GM12878 (cell line): ENCODE measurements at regions not wholly inside any gene's neighbourhood (a gene's known extent, or its start where the extent isn't known, plus 50 kb on each side); places are given as distances from the start of the nearest gene placed in this dataset.

Source experiments
- ATAC-seq: fragments of 200-7000 bp; cut with Tn5 transposase; 3 replicates; pipeline ENCODE4 v1.9.1; 2020; ENCODE audit warnings: mild to moderate bottlenecking, moderate library complexity
- BruUV-seq: library from RNA; stranded (reverse); fragments of 400-500 nt; replicated peaks from 2 replicates; lab custom pipeline; 2021; lab: Mats Ljungman, UMichigan
- CTCF ChIA-PET: fragments of 300-600 bp; sonication (Branson Sonifier 250); formaldehyde crosslinking; extraction: SDS; loops from one replicate; lab custom pipeline; 2021; ENCODE audit warnings: inconsistent platforms; lab: Yijun Ruan, JAX
- POLR2A ChIA-PET: fragments of 350-600 bp; formaldehyde crosslinking; extraction: SDS; loops from one replicate; lab custom pipeline; 2021; ENCODE audit warnings: inconsistent platforms; lab: Charles Lee
- RAD21 ChIA-PET: fragments of 300-600 bp; sonication (Branson Sonifier 250); formaldehyde crosslinking; loops from one replicate; lab custom pipeline; 2023; ENCODE audit warnings: antibody characterized with exemption; ENCODE audit not compliant: unreplicated experiment; lab: Charles Lee
- SMC1A ChIA-PET: fragments of 300-600 bp; sonication (Branson Sonifier 250); formaldehyde crosslinking; loops from one replicate; lab custom pipeline; 2023; ENCODE audit not compliant: unreplicated experiment, uncharacterized antibody; lab: Charles Lee
- DNase-seq: peaks from one replicate; pipeline ENCODE4 v3.0.0-alpha.2; 2011; ENCODE audit warnings: low read depth, low spot score
- FAIRE-seq: peaks from 3 replicates; lab custom pipeline; 2011; peaks lifted over from hg19 to GRCh38; lab: Jason Lieb, UNC
- H2AFZ ChIP-seq: 2 replicates; pipeline ENCODE4 v1.6.0; 2011; ENCODE audit warnings: low read depth, low read length, control low read depth; ENCODE audit not compliant: control insufficient read depth
- H3K27ac ChIP-seq: 2 replicates; pipeline ENCODE4 v1.5.1; 2011; ENCODE audit warnings: control low read depth; ENCODE audit not compliant: control insufficient read depth, insufficient read depth
- H3K27me3 ChIP-seq, 2 experiments: replicated peaks in 1 of 2; 2 replicates each; pipeline versions ENCODE4 v1.6.0 to v1.6.1; 2011; ENCODE audit warnings: low read length in 1 of 2; ENCODE audit not compliant: control insufficient read depth in 2 of 2, insufficient read depth in 2 of 2
- H3K36me3 ChIP-seq, 2 experiments: 2 replicates each; pipeline ENCODE4 v1.5.1; 2011; ENCODE audit warnings: low read length in 1 of 2; ENCODE audit not compliant: control insufficient read depth in 2 of 2, insufficient read depth in 2 of 2
- H3K4me1 ChIP-seq: 2 replicates; pipeline ENCODE4 v1.6.1; 2011; ENCODE audit warnings: mild to moderate bottlenecking, low read length, moderate library complexity, mixed read lengths; ENCODE audit not compliant: control insufficient read depth, insufficient read depth
- H3K4me2 ChIP-seq: 2 replicates; pipeline ENCODE4 v1.6.0; 2011; ENCODE audit warnings: control low read depth; ENCODE audit not compliant: control insufficient read depth, insufficient read depth
- H3K4me3 ChIP-seq: fragments of 200-600 bp; sonication (generic); 2 replicates; pipeline ENCODE4 v1.5.1; 2016
- H3K79me2 ChIP-seq: 2 replicates; pipeline ENCODE4 v1.6.0; 2011; ENCODE audit warnings: low read length; ENCODE audit not compliant: control insufficient read depth, insufficient read depth
- H3K9ac ChIP-seq: 2 replicates; pipeline ENCODE4 v1.8.0; 2011; ENCODE audit warnings: low read length, control low read depth, mixed read lengths; ENCODE audit not compliant: control insufficient read depth, insufficient read depth
- H3K9me3 ChIP-seq: replicated peaks from 3 replicates; pipeline ENCODE4 v1.5.1; 2011; ENCODE audit warnings: mild to moderate bottlenecking, low read length; ENCODE audit not compliant: control insufficient read depth, insufficient read depth
- H4K20me1 ChIP-seq: 2 replicates; pipeline ENCODE4 v1.6.0; 2011; ENCODE audit not compliant: control insufficient read depth, insufficient read depth
- BCL3 ChIP-seq: IDR thresholded peaks from 2 replicates; pipeline ENCODE4 v1.6.1; 2011; ENCODE audit warnings: borderline replicate concordance, low read depth, mild to moderate bottlenecking, moderate library complexity, low read length; ENCODE audit not compliant: insufficient read depth, poor library complexity, severe bottlenecking
- BCLAF1 ChIP-seq: fragments of 450-650 bp; IDR thresholded peaks from 2 replicates; pipeline ENCODE4 v1.6.1; 2017; ENCODE audit warnings: antibody characterized with exemption, mild to moderate bottlenecking, moderate library complexity
- CREM ChIP-seq: IDR thresholded peaks from 2 replicates; pipeline ENCODE4 v1.6.1; 2014; ENCODE audit warnings: antibody characterized with exemption, low read depth
- CUX1 ChIP-seq: IDR thresholded peaks from 2 replicates; pipeline ENCODE4 v1.6.1; 2012; ENCODE audit warnings: improper control_type of control experiment, low read depth, low read length; ENCODE audit not compliant: insufficient replicate concordance
- IKZF2 ChIP-seq, 2 experiments: fragments of 450-650 bp; IDR thresholded peaks; 2 replicates each; pipeline ENCODE4 v1.6.1; 2017; ENCODE audit warnings: mild to moderate bottlenecking in 2 of 2, moderate library complexity in 2 of 2
- JUND ChIP-seq: IDR thresholded peaks from 2 replicates; pipeline ENCODE4 v1.6.1; 2012; ENCODE audit warnings: low read depth, mild to moderate bottlenecking, low read length, improper control_type of control experiment, moderate library complexity
- POLR2A ChIP-seq: IDR thresholded peaks from 2 replicates; pipeline ENCODE4 v1.6.1; 2011; ENCODE audit warnings: low read depth, mild to moderate bottlenecking, low read length
- RELB ChIP-seq: fragments of 450-650 bp; IDR thresholded peaks from 2 replicates; pipeline ENCODE4 v1.6.1; 2017; ENCODE audit warnings: low read depth, mild to moderate bottlenecking, moderate library complexity
- TARDBP ChIP-seq: IDR thresholded peaks from 2 replicates; pipeline ENCODE4 v1.6.1; 2016; ENCODE audit warnings: borderline replicate concordance
- YBX1 ChIP-seq: fragments of 450-650 bp; IDR thresholded peaks from 2 replicates; pipeline ENCODE4 v1.6.1; 2016; ENCODE audit warnings: antibody characterized with exemption
- ZBED1 ChIP-seq: IDR thresholded peaks from 2 replicates; pipeline ENCODE4 v1.6.1; 2016; ENCODE audit warnings: borderline replicate concordance
- WGBS: methylation state at CpG from one replicate; pipeline ENCODE4 v1.1.6; 2016; ENCODE audit warnings: low lambda C conversion rate; ENCODE audit not compliant: insufficient replicate concordance, insufficient coverage; ENCODE audit errors: missing lambda C conversion rate; 5-methylcytosine and 5-hydroxymethylcytosine counted together
- in situ Hi-C: fragments of 300-500 bp; cut with MboI; formaldehyde crosslinking; loops from 9 replicates; pipeline ENCODE4 v1.14.3; 2018; ENCODE audit warnings: mixed read lengths
- intact Hi-C: fragments of 100-400 bp; cut with micrococcal nuclease; formaldehyde crosslinking; loops from one replicate; pipeline ENCODE4 v1.14.2; 2022; ENCODE audit not compliant: unreplicated experiment

- TF ChIP-seq CUX1, result no peak
- TF ChIP-seq TARDBP, result no peak
These were observed 104.9 kb upstream of the ABCB5 start (continued) for GRCh38 chr7:20510573-20510900.

- Histone ChIP-seq H3K27me3 (no peaks in the 10 kb centered on the region; a peak in 1 of 4 replicates), H2AFZ (no peak overlapping the region), H3K36me3 (no peaks in the 10 kb centered on the region), H3K27ac (no peak overlapping the region), H3K4me2 (no peak overlapping the region), H3K4me3 (no peak overlapping the region), H3K9ac (no peak overlapping the region), H3K4me1 (no peaks in the 10 kb centered on the region), H3K79me2 (no peaks in the 10 kb centered on the region), H3K9me3 (no peaks in the 10 kb centered on the region), H4K20me1 (no peaks in the 10 kb centered on the region)
- intact Hi-C loops, result no loop called here
- ChIA-PET SMC1A (no interaction called here), POLR2A (no interaction called here), CTCF (no interaction called here), RAD21 (no interaction called here)
- FAIRE-seq (no peak), ATAC-seq (no peak), DNase-seq (no peak)
- in situ Hi-C loops, result no loop called here
- no peak for TF ChIP-seq BCL3
- no peak for TF ChIP-seq POLR2A
- TF ChIP-seq RELB, result no peak
- no peak for TF ChIP-seq BCLAF1
- TF ChIP-seq CREM, result no peak
- TF ChIP-seq YBX1, result no peak
- no peak for TF ChIP-seq IKZF2 (IDR thresholded peaks at IDR 0.05)
- TF ChIP-seq ZBED1, result no peak
- no peak for TF ChIP-seq JUND
- 21% methylated on average over 2 of the region's 2 CpGs for WGBS
- BruUV-seq, result no TSS peak
These were observed 102.1 kb upstream of the ABCB5 start for GRCh38 chr7:20513341-20513740.
